ENCODE measurements at regions not wholly inside any gene's neighbourhood (a gene's known extent, or its start where the extent isn't known, plus 50 kb on each side); places are given as distances from the start of the nearest gene placed in this dataset.

DNA sequence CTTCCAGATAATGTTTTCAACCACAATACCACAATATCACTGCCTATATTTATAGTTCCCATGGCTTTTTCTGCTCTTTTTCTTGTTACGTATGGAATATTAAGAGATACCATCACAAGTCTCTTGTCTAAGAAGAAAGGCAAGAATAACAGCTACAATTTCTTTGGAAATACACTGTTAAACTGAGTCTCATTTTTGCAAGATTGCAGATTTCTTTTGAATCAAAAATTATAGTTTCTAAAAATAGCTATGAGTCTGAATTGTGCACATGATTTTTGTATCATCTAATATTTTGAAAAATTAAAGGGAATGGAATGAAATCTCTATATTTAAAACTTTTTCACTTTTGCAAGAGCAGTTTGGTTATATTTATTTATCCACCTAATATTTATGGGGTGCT lies 1120.8 kb downstream of the EFNB2 start (continued):
- TF ChIP-seq, protein P1, sequence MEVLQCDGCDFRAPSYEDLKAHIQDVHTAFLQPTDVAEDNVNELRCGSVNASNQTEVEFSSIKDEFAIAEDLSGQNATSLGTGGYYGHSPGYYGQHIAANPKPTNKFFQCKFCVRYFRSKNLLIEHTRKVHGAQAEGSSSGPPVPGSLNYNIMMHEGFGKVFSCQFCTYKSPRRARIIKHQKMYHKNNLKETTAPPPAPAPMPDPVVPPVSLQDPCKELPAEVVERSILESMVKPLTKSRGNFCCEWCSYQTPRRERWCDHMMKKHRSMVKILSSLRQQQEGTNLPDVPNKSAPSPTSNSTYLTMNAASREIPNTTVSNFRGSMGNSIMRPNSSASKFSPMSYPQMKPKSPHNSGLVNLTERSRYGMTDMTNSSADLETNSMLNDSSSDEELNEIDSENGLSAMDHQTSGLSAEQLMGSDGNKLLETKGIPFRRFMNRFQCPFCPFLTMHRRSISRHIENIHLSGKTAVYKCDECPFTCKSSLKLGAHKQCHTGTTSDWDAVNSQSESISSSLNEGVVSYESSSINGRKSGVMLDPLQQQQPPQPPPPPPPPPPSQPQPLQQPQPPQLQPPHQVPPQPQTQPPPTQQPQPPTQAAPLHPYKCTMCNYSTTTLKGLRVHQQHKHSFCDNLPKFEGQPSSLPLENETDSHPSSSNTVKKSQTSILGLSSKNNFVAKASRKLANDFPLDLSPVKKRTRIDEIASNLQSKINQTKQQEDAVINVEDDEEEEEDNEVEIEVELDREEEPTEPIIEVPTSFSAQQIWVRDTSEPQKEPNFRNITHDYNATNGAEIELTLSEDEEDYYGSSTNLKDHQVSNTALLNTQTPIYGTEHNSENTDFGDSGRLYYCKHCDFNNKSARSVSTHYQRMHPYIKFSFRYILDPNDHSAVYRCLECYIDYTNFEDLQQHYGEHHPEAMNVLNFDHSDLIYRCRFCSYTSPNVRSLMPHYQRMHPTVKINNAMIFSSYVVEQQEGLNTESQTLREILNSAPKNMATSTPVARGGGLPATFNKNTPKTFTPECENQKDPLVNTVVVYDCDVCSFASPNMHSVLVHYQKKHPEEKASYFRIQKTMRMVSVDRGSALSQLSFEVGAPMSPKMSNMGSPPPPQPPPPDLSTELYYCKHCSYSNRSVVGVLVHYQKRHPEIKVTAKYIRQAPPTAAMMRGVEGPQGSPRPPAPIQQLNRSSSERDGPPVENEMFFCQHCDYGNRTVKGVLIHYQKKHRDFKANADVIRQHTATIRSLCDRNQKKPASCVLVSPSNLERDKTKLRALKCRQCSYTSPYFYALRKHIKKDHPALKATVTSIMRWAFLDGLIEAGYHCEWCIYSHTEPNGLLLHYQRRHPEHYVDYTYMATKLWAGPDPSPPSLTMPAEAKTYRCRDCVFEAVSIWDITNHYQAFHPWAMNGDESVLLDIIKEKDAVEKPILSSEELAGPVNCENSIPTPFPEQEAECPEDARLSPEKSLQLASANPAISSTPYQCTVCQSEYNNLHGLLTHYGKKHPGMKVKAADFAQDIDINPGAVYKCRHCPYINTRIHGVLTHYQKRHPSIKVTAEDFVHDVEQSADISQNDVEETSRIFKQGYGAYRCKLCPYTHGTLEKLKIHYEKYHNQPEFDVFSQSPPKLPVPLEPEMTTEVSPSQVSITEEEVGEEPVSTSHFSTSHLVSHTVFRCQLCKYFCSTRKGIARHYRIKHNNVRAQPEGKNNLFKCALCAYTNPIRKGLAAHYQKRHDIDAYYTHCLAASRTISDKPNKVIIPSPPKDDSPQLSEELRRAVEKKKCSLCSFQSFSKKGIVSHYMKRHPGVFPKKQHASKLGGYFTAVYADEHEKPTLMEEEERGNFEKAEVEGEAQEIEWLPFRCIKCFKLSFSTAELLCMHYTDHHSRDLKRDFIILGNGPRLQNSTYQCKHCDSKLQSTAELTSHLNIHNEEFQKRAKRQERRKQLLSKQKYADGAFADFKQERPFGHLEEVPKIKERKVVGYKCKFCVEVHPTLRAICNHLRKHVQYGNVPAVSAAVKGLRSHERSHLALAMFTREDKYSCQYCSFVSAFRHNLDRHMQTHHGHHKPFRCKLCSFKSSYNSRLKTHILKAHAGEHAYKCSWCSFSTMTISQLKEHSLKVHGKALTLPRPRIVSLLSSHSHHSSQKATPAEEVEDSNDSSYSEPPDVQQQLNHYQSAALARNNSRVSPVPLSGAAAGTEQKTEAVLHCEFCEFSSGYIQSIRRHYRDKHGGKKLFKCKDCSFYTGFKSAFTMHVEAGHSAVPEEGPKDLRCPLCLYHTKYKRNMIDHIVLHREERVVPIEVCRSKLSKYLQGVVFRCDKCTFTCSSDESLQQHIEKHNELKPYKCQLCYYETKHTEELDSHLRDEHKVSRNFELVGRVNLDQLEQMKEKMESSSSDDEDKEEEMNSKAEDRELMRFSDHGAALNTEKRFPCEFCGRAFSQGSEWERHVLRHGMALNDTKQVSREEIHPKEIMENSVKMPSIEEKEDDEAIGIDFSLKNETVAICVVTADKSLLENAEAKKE (CRISPR knock-in tag; IDR thresholded peaks at IDR 0.05) = no peak
- TF ChIP-seq NANOG (IDR thresholded peaks at IDR 0.05; ENCODE audit: borderline replicate concordance) = no peak
- no peak for TF ChIP-seq EZH2phosphoT487 (IDR thresholded peaks at IDR 0.05; ENCODE audit: unreplicated experiment)
- no peak for TF ChIP-seq ETS1 (IDR thresholded peaks at IDR 0.05)
- no peak for TF ChIP-seq EZH2 (IDR thresholded peaks at IDR 0.05; ENCODE audit: low read depth, unreplicated experiment)
- no peak for TF ChIP-seq JUNB (IDR thresholded peaks at IDR 0.05; ENCODE audit: unreplicated experiment)

- no peaks in the 10 kb centered on the region for H3K27me3 ChIP-seq (ENCODE audit: insufficient read depth)
- TF ChIP-seq NANOG (IDR thresholded peaks at IDR 0.05; ENCODE audit: borderline replicate concordance) = no peak
- no peak for TF ChIP-seq ZNF331 (CRISPR knock-in tag; IDR thresholded peaks at IDR 0.05; ENCODE audit: low read depth)
- TF ChIP-seq, protein P1 (CRISPR knock-in tag; IDR thresholded peaks at IDR 0.05) = no peak
Observed at GRCh38 chr13:105412171-105412570, 1123.3 kb downstream of the EFNB2 start.

More at GRCh38 chr13:105412171-105412570, 1123.3 kb downstream of the EFNB2 start:
- Mint-ChIP-seq H3K36me3 (ENCODE audit: low read depth) (no peaks in the 10 kb centered on the region), H3K4me1 (no peaks in the 10 kb centered on the region), H3K4me3 (no peak overlapping the region), H3K9me3 (no peaks in the 10 kb centered on the region; the same call in 2 of the 3 replicates), H3K27ac (no peak overlapping the region), H3K27me3 (ENCODE audit: insufficient read depth, low read depth, poor library complexity) (no peaks in the 10 kb centered on the region)
- H4K20me1 ChIP-seq (replicated peaks; ENCODE audit: insufficient read depth) = no peaks in the 10 kb centered on the region
- H3K4me2 ChIP-seq = no peak overlapping the region
- H3K27ac ChIP-seq (ENCODE audit: low read depth) = no peak overlapping the region
- no peaks in the 10 kb centered on the region for H3K79me2 ChIP-seq (replicated peaks; ENCODE audit: insufficient read depth)
- no peak overlapping the region for H3K4me3 ChIP-seq
- ATAC-seq (no peak), DNase-seq (ENCODE audit: low spot score) (no peak)
- H3K36me3 ChIP-seq (ENCODE audit: insufficient read depth) = no peaks in the 10 kb centered on the region
- H3K4me1 ChIP-seq (ENCODE audit: insufficient read depth) = no peaks in the 10 kb centered on the region
- H2AFZ ChIP-seq = no peak overlapping the region
- no peaks in the 10 kb centered on the region for H3F3A ChIP-seq (replicated peaks; ENCODE audit: low read depth)
- no peaks in the 10 kb centered on the region for H3K9me2 ChIP-seq (ENCODE audit: insufficient read depth)

Measured in GM23338 (cell line).